SK-N-DZ (cell line): ENCODE measurements at regions not wholly inside any gene's neighbourhood (a gene's known extent, or its start where the extent isn't known, plus 50 kb on each side); places are given as distances from the start of the nearest gene placed in this dataset.
"Not testable (repeated sequence)": the region's sequence is repeated elsewhere in the genome, so short reads cannot be mapped to it uniquely, and the experiment has no call there.

Experiments
- DNase-seq: peaks from one replicate; pipeline ENCODE4 v3.0.0-alpha.2; 2015; ENCODE audit warnings: low spot score

- not testable (repeated sequence) for DNase-seq
These were observed 119.2 kb downstream of the SEPTIN14 start for GRCh38 chr7:55743454-55743717.

- not testable (repeated sequence) for DNase-seq
These were observed 119.7 kb downstream of the SEPTIN14 start for GRCh38 chr7:55742651-55743453.

GRCh38 chr7:55741721-55742631 is 120.6 kb downstream of the SEPTIN14 start:
- not testable (repeated sequence) for DNase-seq

- DNase-seq = not testable (repeated sequence)
These were observed 121.8 kb downstream of the SEPTIN14 start for GRCh38 chr7:55740633-55741250.

- not testable (repeated sequence) for DNase-seq
These were observed 122.5 kb downstream of the SEPTIN14 start for GRCh38 chr7:55740053-55740452.

- DNase-seq = not testable (repeated sequence)
These were observed 125.8 kb downstream of the SEPTIN14 start for GRCh38 chr7:55736641-55737221.

GRCh38 chr7:55733241-55734140 is 129.1 kb downstream of the SEPTIN14 start:
- DNase-seq = no peak

GRCh38 chr7:55731931-55732330 is 130.6 kb downstream of the SEPTIN14 start:
- no peak for DNase-seq

GRCh38 chr7:55730197-55730596 is 132.4 kb downstream of the SEPTIN14 start:
- DNase-seq = no peak

- no peak for DNase-seq
These were observed 139.0 kb downstream of the SEPTIN14 start for GRCh38 chr7:55723621-55723941.

- DNase-seq = not testable (repeated sequence)
These were observed 139.5 kb downstream of the SEPTIN14 start for GRCh38 chr7:55722874-55723620.

GRCh38 chr7:55721004-55721403 is 141.5 kb downstream of the SEPTIN14 start:
- DNase-seq = not testable (repeated sequence)

GRCh38 chr7:55715247-55715867 is 143.1 kb upstream of the VOPP1 start:
- not testable (repeated sequence) for DNase-seq

- DNase-seq = not testable (repeated sequence)
These were observed 142.1 kb upstream of the VOPP1 start for GRCh38 chr7:55714370-55714769.

GRCh38 chr7:55710312-55710711 is 138.0 kb upstream of the VOPP1 start:
- DNase-seq = not testable (repeated sequence)

- not testable (repeated sequence) for DNase-seq
These were observed 135.7 kb upstream of the VOPP1 start for GRCh38 chr7:55708028-55708427.

- not testable (repeated sequence) for DNase-seq
These were observed 135.1 kb upstream of the VOPP1 start for GRCh38 chr7:55707410-55707809.

GRCh38 chr7:55706451-55707195 is 134.3 kb upstream of the VOPP1 start:
- not testable (repeated sequence) for DNase-seq
